ENCODE measurements at regions not wholly inside any gene's neighbourhood (a gene's known extent, or its start where the extent isn't known, plus 50 kb on each side); places are given as distances from the start of the nearest gene placed in this dataset.

GRCh38 chr4:138686106-138686835, 329.3 kb upstream of the NOCT start:
- no peak for DNase-seq
- H3K27ac ChIP-seq, result no peak overlapping the region
- intact Hi-C loops (cut with DNase I), result loop anchor here in 2 of 4 donors (10.0 kb wide), 2 partner anchors 641 to 651 kb away; no protein-coding TSS in a partner anchor
- TF ChIP-seq POLR2A (IDR thresholded peaks at IDR 0.05) (no peak), CTCF (IDR thresholded peaks at IDR 0.05) (no peak)
- WGBS, 3 donors, result 79 to 80% (median 80%) methylated on average over 11 of the region's 11 CpGs
- no peak overlapping the region for H3K4me3 ChIP-seq
- no peaks in the 10 kb centered on the region for H3K27me3 ChIP-seq
- H3K4me1 ChIP-seq (ENCODE audit: insufficient read depth), result peaks cover 4% of the 10 kb centered on the region
- H3K9me3 ChIP-seq, result no peaks in the 10 kb centered on the region
- H3K36me3 ChIP-seq, result no peaks in the 10 kb centered on the region

- H3K36me3 ChIP-seq, result no peaks in the 10 kb centered on the region
- H3K27ac ChIP-seq, result no peak overlapping the region
- no peaks in the 10 kb centered on the region for H3K27me3 ChIP-seq
- H3K9me3 ChIP-seq, result no peaks in the 10 kb centered on the region
- intact Hi-C loops (cut with DNase I), result loop anchor here in 2 of 4 donors (10.0 kb wide), 2 partner anchors 641 to 651 kb away; no protein-coding TSS in a partner anchor
- H3K4me1 ChIP-seq (ENCODE audit: insufficient read depth), result peaks cover 4% of the 10 kb centered on the region
- 22 to 29% (median 28%) methylated on average over 7 of the region's 7 CpGs for WGBS, 3 donors
- TF ChIP-seq CTCF (IDR thresholded peaks at IDR 0.05) (no peak), EP300 (IDR thresholded peaks at IDR 0.05) (no peak), POLR2A (IDR thresholded peaks at IDR 0.05) (no peak)
- no peak for DNase-seq
- H3K4me3 ChIP-seq, result no peak overlapping the region
Measured at GRCh38 chr4:138685316-138685715, 330.3 kb upstream of the NOCT start.

- WGBS, 3 donors, result 2 to 5% (median 4%) methylated on average over 7 of the region's 7 CpGs
- Histone ChIP-seq H3K27me3 (no peaks in the 10 kb centered on the region), H3K4me1 (ENCODE audit: insufficient read depth) (no peaks in the 10 kb centered on the region), H3K36me3 (no peaks in the 10 kb centered on the region), H3K9me3 (no peaks in the 10 kb centered on the region), H3K27ac (no peak overlapping the region), H3K4me3 (no peak overlapping the region)
- peak; percentile 59 to 72 (median 69) for TF ChIP-seq CTCF (IDR thresholded peaks at IDR 0.05)
- TF ChIP-seq EP300 (IDR thresholded peaks at IDR 0.05), result no peak
- peak; percentile 63 to 82 (median 81) for DNase-seq
- intact Hi-C loops (cut with DNase I), result loop anchor here in 2 of 4 donors (10.0 kb wide), 2 partner anchors 636 to 646 kb away; no protein-coding TSS in a partner anchor
Measured at GRCh38 chr4:138680989-138681604, 334.5 kb upstream of the NOCT start.

GRCh38 chr4:138680256-138680655, 335.3 kb upstream of the NOCT start:
- intact Hi-C loops (cut with DNase I), result loop anchor here in 2 of 4 donors (10.0 kb wide), 2 partner anchors 635 to 645 kb away; no protein-coding TSS in a partner anchor
- no peak for TF ChIP-seq POLR2A (IDR thresholded peaks at IDR 0.05)
- no peak for TF ChIP-seq EP300 (IDR thresholded peaks at IDR 0.05)
- TF ChIP-seq CTCF (IDR thresholded peaks at IDR 0.05), result no peak
- Histone ChIP-seq H3K27ac (no peak overlapping the region), H3K36me3 (no peaks in the 10 kb centered on the region), H3K27me3 (no peaks in the 10 kb centered on the region), H3K4me3 (no peak overlapping the region), H3K9me3 (no peaks in the 10 kb centered on the region), H3K4me1 (ENCODE audit: insufficient read depth) (no peaks in the 10 kb centered on the region)
- DNase-seq, result no peak
- 94 to 95% (median 94%) methylated on average over 3 of the region's 3 CpGs for WGBS, 3 donors
